NCI-H82 treated with DMSO at 0.1 percent for 48 hours (cell line): ENCODE measurements at regions not wholly inside any gene's neighbourhood (a gene's known extent, or its start where the extent isn't known, plus 50 kb on each side); places are given as distances from the start of the nearest gene placed in this dataset.

Experiments used
- DNase-seq: peaks from one replicate; lab custom pipeline; 2025; ENCODE audit not compliant: unreplicated experiment; lab: John Stamatoyannopoulos, UW

GRCh38 chr9:10674586-10674985, 61.8 kb upstream of the PTPRD start:
- DNase-seq, result no peak

DNA sequence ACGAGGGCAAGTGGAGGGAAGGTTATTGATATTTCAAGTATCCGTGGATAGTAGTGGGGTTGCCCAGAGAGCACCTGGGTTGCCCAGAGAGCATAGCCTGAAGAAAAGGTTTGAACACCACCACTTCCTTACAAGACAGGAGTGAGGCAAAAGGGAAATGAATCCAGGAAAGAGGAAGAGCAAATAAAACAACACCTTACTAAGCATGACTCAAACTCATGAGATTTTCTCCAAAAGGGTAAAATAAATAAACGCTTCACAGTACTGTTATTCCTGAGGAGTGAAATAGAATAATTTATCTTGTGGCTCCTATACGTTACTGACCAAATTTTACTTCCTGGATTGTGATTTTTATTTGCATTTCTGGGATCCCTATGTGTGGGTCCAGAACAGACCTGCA, 65.2 kb upstream of the PTPRD start:
- no peak for DNase-seq

GRCh38 chr9:10678790-10679189, 66.0 kb upstream of the PTPRD start:
- no peak for DNase-seq

DNA sequence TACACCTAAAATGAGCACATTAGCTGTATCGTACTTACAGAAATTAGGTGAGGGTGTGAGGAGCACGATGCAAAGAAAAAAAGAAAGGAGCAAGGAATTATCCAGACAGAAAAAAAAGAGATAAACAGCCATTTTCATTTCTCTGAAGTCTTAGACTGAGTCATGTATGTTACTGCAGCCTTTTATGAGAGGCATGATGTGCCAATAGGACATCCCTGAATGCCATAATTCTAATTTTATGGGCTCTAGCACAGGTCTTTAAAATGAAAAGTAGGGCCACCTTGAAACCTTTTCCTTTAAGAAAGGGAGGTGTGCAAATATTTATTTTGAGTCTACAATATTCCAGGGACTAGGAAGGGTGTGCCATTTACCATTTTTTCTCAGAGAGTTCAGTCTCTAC, 74.1 kb upstream of the PTPRD start:
- DNase-seq, result no peak

DNA sequence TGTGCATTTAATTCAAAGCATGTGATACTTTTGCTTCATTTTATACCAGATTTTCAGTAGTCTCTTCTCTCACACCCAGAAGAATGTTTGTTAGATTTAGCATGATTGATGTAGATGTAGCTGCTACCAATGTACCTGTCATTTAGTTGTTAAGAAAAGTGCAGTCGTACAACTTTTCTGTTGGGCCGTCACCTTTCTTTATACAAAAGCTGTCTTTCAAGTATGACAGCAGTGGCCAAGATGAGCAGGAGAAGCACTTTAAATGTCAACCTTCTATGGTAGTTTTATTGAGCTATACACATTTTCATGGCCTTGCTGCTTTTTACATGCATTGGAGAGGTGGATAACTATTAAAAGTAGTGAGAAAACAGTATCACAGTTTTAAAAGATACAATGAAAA, 77.7 kb upstream of the PTPRD start:
- DNase-seq, result no peak

- DNase-seq, result no peak
These were observed 84.2 kb upstream of the PTPRD start for GRCh38 chr9:10697044-10697443.

DNA sequence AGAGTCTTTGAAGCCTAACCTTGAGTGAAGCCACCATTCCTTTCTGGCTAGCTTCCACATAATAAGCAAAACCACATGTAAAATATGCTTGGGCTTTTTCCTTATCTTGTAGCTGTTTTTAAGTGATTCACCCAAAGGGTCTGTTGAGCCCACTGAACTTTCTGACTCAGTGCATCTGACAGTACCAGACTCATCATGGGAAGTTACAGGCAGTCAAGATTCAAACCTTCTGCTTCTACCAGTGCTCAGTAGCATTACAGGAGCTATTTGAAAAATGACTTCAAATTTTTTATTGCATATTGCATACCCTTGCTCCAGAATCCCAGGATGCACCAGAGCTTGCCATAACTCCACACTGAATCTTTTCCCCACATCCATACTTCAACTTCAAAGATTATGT, 87.5 kb upstream of the PTPRD start:
- no peak for DNase-seq

DNA sequence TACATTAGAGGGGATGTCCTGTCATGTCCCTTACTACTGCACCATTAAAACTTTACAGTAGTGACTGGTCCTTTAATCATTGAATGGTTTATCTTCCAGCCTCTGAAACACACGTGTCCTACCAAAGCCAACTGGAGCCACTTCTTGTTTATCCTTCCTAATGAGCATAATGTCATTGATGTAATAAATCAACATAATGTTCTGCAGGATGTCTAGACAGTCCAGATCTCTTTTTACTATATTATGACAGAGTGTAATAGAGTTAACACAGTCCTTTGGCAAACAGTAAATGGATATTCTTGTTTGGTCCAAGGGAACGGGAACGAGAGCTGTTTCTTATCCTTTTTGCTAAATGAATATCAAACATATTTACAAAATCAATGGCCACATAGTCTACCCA, 88.1 kb upstream of the PTPRD start:
- DNase-seq, result no peak

DNA sequence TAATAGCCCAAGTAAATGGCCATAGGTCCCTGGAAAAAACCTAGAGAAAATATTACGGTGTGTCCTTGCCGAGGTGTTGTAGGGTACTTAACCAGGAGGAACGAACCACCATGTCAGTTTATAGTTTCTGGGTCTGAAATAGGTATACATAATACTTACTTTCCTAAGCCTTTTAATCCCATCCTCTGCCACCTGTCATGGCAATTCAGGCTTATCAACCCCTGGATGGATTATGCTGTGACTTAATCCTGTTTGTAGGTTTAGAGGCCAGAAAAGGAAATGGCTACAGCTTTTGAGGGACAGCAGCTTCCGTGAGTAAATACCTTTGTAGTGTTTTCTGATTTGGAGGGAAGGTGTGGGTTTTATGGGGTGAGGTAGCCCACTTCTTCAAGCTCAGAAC, 89.1 kb upstream of the PTPRD start:
- DNase-seq, result peak; percentile 77

DNA sequence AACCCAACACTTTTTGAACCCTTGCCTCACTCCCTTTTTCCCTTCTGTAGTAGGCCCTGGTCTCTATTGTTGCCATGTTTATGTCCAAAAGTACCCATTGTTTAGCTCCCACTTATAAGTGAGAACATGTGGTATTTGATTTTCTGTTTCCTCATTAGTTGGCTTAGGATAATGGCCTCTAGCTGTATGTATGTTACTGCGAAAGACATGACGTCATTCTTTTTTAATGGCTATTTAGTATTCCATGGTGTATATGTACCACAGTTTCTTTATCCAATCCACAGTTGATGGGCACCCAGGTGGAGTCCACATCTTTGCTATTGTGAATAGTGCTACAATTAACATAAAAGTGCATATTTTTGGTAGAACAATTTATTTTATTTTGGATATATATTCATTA, 90.3 kb upstream of the PTPRD start:
- no peak for DNase-seq

GRCh38 chr9:10704720-10705119, 91.9 kb upstream of the PTPRD start:
- DNase-seq, result no peak

DNA sequence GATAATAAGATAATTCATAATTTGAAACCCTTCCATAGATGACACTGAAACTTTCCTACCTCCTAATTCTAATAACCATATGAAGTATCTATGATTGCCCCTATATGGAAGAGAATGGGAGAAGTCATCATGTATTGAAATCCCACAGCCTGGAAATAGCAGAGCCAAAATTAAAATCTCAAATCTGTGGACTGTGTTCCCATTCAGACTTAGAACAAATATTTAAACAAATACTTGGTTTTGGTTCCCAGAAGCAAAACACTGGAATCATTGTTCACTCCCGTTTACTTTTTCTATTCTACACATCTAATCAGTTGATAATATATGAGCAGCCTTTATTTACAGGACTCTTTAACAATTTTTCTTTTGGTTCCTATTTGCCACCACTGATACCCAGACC, 92.6 kb upstream of the PTPRD start:
- DNase-seq, result no peak

DNA sequence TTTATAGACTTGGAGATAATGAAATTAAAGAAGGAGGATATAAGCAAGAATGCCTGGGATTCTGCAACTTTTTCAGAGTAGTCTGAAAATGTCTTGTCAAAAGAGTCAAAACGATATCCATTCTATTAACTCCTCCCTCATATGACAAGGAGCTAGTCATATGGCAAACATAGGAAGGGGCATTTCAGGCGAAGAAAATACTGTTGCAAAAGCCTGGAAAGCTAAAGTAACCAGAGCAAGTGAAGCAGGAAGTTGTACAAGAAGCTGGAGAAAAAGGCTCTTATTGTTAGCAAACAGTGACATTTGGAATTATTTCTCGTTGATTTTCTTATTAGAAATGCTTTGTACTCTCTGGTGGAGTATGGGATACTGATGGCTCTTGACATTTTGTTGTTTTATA, 94.0 kb upstream of the PTPRD start:
- no peak for DNase-seq

- no peak for DNase-seq
These were observed 108.5 kb upstream of the PTPRD start for GRCh38 chr9:10721301-10721700.

DNA sequence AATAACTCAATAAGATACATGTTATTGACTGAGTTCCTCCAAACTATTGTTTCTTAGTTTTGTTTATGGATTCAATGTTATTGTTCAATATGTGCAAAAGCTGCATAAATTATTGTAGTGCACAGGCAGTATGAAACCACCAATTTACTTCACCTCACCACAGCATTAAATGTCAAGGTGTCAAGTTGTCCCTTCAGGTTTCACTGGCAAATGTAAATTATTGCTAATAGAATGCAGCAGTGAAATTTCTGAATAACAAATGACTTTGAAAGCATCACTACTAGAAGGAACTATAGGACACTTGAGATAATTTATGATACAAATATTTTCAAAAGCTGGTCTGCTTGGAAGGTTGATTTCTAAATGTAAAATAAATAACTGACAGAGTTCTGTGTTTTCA, 116.4 kb upstream of the PTPRD start:
- DNase-seq, result no peak

GRCh38 chr9:10744669-10745068, 131.9 kb upstream of the PTPRD start:
- DNase-seq, result no peak

GRCh38 chr9:10753474-10753873, 140.7 kb upstream of the PTPRD start:
- no peak for DNase-seq

DNA sequence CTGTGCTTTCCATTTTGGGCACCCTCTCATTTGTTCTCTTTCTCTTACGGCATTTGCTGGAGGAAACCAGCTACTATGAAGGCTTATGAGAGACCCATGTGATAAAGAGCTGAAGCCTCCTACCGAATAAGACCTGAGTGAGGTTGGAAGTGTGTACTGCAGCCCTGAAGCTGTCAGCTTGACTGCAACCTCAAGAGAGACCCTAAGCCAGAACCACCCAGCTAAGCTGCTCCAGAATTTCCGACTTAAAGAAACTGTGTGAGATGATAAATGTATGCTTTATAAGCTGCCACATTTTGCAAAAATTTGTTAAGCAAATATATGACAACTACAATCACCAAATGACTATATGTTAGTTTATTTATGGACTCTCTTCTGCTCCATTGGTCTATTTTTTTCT, 151.7 kb upstream of the PTPRD start:
- no peak for DNase-seq

DNA sequence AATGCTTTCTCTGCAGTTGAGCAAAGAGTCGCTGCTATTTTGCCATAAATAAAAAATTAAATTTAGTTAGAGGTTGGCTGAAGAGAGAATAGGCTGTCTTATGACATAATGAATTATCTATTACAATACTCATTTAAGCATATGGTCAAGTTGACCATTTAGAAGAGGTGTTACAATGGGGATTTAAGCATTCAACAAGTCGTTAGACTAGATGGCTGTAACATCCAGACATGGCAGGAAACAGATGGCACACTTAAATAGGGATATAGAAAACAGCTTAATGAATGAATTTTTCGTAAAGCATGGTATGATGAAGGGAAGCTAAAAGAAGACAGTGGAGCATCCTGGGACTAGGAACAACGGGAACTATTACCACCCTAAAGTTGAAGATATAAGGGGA, 160.3 kb upstream of the PTPRD start:
- no peak for DNase-seq

GRCh38 chr9:10774051-10774450, 161.2 kb upstream of the PTPRD start:
- DNase-seq, result no peak

GRCh38 chr9:10785255-10785654, 172.5 kb upstream of the PTPRD start:
- no peak for DNase-seq

GRCh38 chr9:10793306-10793705, 180.5 kb upstream of the PTPRD start:
- no peak for DNase-seq

DNA sequence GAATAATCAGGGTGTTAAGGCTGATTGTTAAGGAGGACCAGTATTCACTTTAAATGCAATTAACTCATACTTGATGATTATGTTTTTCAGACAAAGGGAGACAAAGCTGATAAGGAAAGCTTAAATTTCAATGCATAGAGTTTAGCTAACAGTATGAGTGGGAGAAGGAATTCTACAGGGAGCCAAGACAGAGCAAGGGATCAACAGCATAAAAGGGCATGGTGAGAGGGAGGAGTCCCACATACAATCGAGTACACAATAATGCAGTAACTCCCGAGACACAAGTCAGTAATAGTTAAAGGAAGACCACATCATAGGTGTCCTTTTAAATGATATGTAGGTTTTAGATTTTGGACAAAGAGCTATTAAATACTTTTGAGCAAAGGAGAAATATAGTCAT, 191.7 kb upstream of the PTPRD start:
- no peak for DNase-seq

DNA sequence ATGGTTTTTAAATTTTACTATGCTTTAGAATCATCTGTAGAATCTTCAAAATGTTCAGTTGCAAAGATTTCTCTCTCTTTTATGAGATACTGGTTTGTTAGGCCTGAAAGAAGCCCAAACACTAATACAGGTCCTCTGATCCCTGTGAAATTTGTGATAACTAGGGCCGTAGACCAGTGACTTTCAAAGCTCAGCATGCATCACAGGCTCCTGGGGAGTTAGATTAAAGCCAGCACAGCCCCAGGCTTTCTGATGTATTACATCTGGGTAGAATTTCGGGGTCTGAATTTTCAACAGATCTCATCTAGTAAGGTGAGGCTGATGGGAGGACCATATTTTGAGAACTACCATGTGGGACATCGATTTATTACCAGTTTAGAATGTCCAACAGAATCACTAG, 194.1 kb upstream of the PTPRD start:
- no peak for DNase-seq
